SH-SY5Y (cell line): ENCODE measurements at regions not wholly inside any gene's neighbourhood (a gene's known extent, or its start where the extent isn't known, plus 50 kb on each side); places are given as distances from the start of the nearest gene placed in this dataset.

Experiments
- GATA2 ChIP-seq: IDR thresholded peaks from 2 replicates; pipeline ENCODE4 v1.6.1; 2011; ENCODE audit warnings: mild to moderate bottlenecking, low read depth, low read length
- GATA3 ChIP-seq: IDR thresholded peaks from 2 replicates; pipeline ENCODE4 v1.6.1; 2011; ENCODE audit warnings: low read depth, mild to moderate bottlenecking, low read length, moderate library complexity

DNA sequence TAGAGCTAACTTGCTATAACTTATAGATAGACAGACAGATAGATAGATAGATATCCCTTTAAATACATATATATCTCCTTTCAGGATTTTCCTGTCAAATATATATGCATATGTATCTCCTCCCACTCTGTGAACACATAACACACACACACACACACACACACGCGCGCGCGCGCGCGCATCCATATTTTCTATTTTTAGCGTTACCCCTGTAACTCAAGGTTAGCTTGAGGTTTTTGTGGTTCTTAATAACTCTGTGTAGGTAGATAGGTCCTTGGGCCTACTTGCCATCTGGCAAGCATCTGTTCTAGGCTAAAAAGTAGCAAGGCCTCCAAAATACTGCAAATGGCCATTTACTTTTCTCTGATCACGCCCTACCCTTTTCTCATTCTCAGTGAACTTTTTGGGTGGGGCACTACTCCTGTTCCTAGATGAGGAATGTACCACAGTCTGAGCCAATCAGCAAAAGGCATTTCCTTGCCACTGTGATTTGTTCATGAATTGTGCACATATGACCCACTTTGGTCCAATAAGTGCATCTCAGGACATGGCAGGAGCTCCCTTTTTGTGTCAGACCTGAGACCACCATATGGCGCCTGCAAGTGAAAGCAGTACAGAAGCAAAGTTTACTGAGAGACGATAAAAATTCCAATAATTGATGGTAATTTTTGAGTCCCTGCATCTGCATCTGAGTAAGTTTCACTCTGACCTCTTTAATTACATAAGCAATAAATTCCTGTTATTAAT, 740.5 kb upstream of the API5 start:
- TF ChIP-seq GATA3 (no peak), GATA2 (no peak)

DNA sequence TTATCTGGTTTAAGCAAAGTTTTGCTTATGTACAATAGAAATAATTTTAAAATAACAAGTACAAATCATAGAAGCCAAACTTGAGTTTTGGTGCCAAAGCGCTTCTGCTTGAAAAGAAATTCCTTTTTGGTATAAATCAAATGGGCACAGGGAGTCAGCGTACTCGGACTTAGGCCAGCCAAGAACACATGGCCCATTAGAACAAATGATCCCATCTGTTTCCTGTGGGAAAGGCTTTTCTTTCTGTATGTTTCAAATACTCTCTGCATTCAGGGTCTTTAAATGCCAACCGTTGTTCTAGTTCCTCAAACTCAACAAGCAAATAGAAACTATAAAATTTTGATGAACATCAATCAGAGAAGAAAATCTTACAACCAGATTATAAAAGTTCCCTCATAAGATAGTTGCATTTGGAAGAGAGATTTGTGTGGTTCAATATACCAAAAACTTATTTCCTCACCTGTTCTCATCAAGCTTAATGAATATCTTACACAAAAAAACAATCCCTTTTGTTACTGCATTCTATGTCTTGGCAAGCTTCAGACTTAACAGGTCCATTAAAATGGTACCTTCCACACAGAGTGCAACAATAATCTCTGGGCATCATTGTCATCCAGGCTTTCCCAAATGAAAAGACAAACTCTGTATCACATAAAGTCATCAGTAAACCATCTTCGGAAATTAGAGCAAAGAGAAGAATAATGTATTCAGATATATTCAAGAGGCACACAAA, 739.8 kb upstream of the API5 start:
- TF ChIP-seq GATA3 (no peak), GATA2 (no peak)

DNA sequence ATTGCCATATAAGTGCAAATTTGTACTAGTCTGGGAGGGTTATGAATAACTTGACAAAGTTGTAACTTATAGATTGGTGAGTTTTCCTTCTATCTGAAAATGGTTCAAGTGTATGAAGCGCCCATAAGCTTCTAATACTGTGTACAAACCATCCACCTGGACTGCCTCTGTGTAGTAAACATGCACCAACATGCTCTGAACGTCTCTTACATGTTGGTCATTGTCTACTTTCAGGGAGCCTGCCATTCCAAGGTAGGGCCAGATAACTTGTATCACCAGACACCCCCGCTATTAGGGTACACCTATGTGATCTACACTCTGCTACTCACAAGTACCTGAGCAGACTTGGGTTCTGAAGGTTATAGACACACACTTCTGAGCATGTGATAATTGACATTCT, 735.5 kb upstream of the API5 start:
- no peak for TF ChIP-seq GATA3

DNA sequence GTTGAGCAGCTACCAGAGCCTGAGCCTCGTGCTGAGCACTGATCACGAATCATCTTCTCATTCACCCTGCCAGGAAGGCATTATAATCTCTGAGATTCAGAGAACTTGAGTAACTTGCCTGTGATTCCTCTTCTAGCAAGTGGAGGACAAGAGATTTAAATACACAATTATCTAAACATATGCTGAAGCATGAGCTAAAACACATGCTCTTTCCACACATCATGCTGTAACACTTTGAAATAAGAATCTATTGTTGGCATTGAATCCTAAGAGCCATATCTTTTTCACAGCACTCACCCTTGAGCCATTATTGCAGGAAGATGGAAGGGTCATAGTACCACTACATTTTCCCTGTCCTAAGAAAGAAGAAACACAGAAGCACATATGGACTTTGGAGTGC, 722.5 kb upstream of the API5 start:
- no peak for TF ChIP-seq GATA2
- TF ChIP-seq GATA3 = no peak

DNA sequence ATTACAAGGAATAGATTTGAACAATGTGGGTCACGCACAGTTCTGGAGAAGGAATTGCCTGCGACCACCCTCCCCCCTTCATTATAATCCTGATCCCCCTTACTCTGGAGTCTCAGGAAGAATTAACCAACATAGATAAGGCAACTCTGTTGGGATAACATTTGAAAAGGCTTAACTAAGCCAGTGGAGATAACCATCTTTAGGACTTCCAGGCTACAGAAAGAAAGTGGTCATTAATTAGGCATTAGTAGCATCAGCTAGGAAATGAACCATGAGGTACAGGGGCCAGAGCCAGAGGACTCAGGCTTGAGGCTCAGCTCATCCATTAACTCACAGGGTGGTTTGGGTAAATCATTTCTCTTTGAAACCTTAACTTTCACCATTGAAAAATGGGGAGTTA, 720.0 kb upstream of the API5 start:
- TF ChIP-seq GATA2 (peak; percentile 73; the same call in 1 of the 2 replicates), GATA3 (peak; percentile 70)

- TF ChIP-seq GATA2 = no peak
- TF ChIP-seq GATA3 = no peak
Measured at GRCh38 chr11:42593441-42593840, 718.4 kb upstream of the API5 start.

DNA sequence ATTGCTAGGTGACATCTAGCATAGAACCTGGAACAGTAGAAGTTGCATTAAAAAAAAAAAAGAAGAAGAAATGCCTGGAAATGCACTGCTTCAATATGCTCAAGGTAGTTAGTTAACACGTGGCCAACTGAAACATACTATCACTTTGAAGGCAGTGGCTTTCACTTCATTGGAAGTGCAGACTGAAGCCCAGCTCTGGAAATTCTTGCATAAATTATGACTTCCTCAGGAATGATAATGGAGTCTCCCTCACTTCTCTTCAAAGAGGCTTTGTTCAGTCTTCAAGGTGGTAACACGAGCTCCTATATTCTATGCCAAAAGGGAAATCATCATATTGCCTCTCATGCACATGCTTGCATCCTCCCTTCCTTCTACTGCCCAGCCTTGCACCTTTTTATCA, 715.9 kb upstream of the API5 start:
- no peak for TF ChIP-seq GATA3
- no peak for TF ChIP-seq GATA2

GRCh38 chr11:42596576-42597145, 715.1 kb upstream of the API5 start:
- TF ChIP-seq GATA3 (no peak), GATA2 (no peak)

DNA sequence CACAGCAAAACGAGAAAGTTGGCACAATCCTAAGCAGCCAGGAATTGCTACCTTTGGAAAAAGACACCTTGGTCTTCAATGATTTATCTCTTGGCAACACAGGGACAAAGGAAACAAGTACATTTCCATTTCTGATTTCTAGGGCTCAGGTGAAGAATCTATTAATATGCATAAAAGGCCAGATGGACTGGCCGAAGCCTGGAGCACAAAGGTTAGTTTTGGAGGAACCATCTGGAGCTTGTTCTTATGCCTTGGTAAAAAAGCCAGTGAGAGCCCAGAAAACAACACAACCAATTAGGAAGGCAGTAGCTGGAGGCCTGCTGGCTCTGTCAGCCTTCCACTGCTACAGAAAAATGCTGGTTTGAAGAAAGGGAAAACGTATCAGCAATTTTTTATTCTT, 713.5 kb upstream of the API5 start:
- TF ChIP-seq GATA2 (no peak), GATA3 (no peak)

- no peak for TF ChIP-seq GATA3
- TF ChIP-seq GATA2 = no peak
Measured at GRCh38 chr11:42620796-42621195, 691.0 kb upstream of the API5 start.

- peak; percentile 66; the same call in 1 of the 2 replicates for TF ChIP-seq GATA2
- 0 out of 2 replicates have a peak, but pooled peaks have one; percentile 24 for TF ChIP-seq GATA3
Measured at GRCh38 chr11:42625757-42626665, 685.8 kb upstream of the API5 start.

- TF ChIP-seq GATA3 (no peak), GATA2 (no peak)
Measured at GRCh38 chr11:42631220-42631843, 680.5 kb upstream of the API5 start.

DNA sequence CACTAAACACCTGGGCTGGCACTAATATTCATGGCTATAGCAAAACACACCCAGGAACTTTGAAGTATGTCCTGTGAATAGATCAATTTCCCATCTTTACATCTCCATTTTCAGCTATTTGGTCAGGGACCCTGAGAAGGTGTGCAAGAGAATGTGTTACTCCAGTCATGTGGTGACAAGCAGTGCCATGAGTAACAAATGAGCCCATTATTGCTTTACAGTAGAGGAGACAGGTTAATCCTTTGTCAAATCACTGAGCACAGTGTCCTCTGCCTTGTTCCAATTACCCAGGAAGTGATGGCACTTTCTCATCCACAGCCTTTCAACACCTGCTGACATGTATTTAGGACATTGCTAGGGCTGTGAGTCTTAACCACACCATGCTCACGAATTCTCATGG, 664.8 kb upstream of the API5 start:
- no peak for TF ChIP-seq GATA3
- no peak for TF ChIP-seq GATA2
